ENCODE measurements at regions not wholly inside any gene's neighbourhood (a gene's known extent, or its start where the extent isn't known, plus 50 kb on each side); places are given as distances from the start of the nearest gene placed in this dataset.

DNA sequence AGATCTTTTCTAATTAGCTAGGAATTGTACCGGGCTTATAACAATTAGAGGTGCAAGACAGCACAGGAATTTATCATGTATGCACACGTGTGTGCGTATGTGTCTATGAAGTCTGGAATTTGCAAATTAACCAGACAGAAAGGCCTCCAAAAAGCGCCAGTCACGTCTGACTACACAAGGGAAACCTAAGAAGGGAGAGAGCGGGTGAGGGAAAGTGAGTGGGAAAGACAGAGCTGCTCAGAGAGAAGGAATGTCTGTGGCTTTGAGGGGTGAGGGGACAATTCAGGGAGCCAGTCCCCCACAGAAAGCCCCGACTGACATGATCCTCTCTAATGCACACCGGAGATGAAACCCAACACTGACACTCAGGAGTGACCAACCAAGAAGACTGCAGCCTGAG, 197.7 kb upstream of the SH3BP4 start:
- no peak overlapping the region for H3K18ac ChIP-seq (ENCODE audit: extremely low read depth, low read length)
- H3K23me2 ChIP-seq (ENCODE audit: low read depth, low read length) = no peaks in the 10 kb centered on the region
- no peak overlapping the region for H2BK12ac ChIP-seq (ENCODE audit: low read depth, low read length)
- H3K4ac ChIP-seq (replicated peaks; ENCODE audit: insufficient read length, low read depth, low read length) = no peak overlapping the region
- no peaks in the 10 kb centered on the region for H3K4me1 ChIP-seq (replicated peaks in 1 of 4; ENCODE audit: control insufficient read depth in 3 of 4, insufficient read depth in 4 of 4, low read length in 3 of 4)
- no peak overlapping the region for H2AK5ac ChIP-seq (ENCODE audit: low read depth, low read length)
- no peak overlapping the region for H4K91ac ChIP-seq (replicated peaks; ENCODE audit: insufficient read length, low read length)
- H2AFZ ChIP-seq (ENCODE audit: low read length) = no peak overlapping the region
- H3K23ac ChIP-seq (ENCODE audit: insufficient read length) = no peak overlapping the region
- FAIRE-seq (no peak), DNase-seq (ENCODE audit: low read depth in 1 of 2, low spot score in 2 of 2) (no peak)
- H3K14ac ChIP-seq (ENCODE audit: insufficient read length) = no peak overlapping the region
- no peak overlapping the region for H3K27ac ChIP-seq (ENCODE audit: low read depth, low read length)
- H3K9ac ChIP-seq (replicated peaks in 1 of 4; ENCODE audit: extremely low read depth in 1 of 4, low read depth in 3 of 4, low read length in 3 of 4) = no peak overlapping the region
- no peaks in the 10 kb centered on the region for H3K9me3 ChIP-seq (ENCODE audit: insufficient read depth in 2 of 2, low read depth in 1 of 2, low read length in 1 of 2)
- no peaks in the 10 kb centered on the region for H3K36me3 ChIP-seq (ENCODE audit: control insufficient read depth in 2 of 4, insufficient read depth in 4 of 4, low read length in 3 of 4)
- H4K20me1 ChIP-seq (replicated peaks in 1 of 2; ENCODE audit: control insufficient read depth in 1 of 2, insufficient read depth in 2 of 2, low read length in 2 of 2) = no peaks in the 10 kb centered on the region
- no peak overlapping the region for H2BK5ac ChIP-seq (ENCODE audit: low read depth, low read length)
- CTCF ChIA-PET (ENCODE audit: partially characterized antibody) = interaction anchor here (0.6 to 1.4 kb wide), 4 partner anchors 9 to 143 kb away, joined by 3 to 4 read pairs (median 3); no protein-coding TSS in a partner anchor
- no peak for TF ChIP-seq JUND (IDR thresholded peaks at IDR 0.05; ENCODE audit: low read length)
- TF ChIP-seq SAP30 (IDR thresholded peaks at IDR 0.05; ENCODE audit: insufficient read depth, insufficient replicate concordance, low read length) = no peak
- TF ChIP-seq CHD1 (IDR thresholded peaks at IDR 0.05; ENCODE audit: low read depth, low read length) = no peak
- TF ChIP-seq YY1 (IDR thresholded peaks at IDR 0.05; ENCODE audit: low read depth, low read length) = no peak
- TF ChIP-seq TAF7 (optimal IDR thresholded peaks at IDR 0.05; ENCODE audit: borderline replicate concordance, low read depth, low read length) = no peak
- TF ChIP-seq POLR2AphosphoS5 (IDR thresholded peaks at IDR 0.05; ENCODE audit: low read depth, low read length) = no peak
- no peak for TF ChIP-seq SRF (IDR thresholded peaks at IDR 0.05; ENCODE audit: low read depth, low read length)
- TF ChIP-seq CHD2 (IDR thresholded peaks at IDR 0.05; ENCODE audit: low read length) = no peak
- TF ChIP-seq CBX5 (IDR thresholded peaks at IDR 0.05; ENCODE audit: low read depth, low read length) = no peak
- TF ChIP-seq SP4 (IDR thresholded peaks at IDR 0.05; ENCODE audit: low read length) = no peak
- no peak for TF ChIP-seq POU5F1 (IDR thresholded peaks at IDR 0.05; ENCODE audit: low read depth, low read length)
- no peak for TF ChIP-seq E2F6 (IDR thresholded peaks at IDR 0.05)
- no peak for TF ChIP-seq MAX (IDR thresholded peaks at IDR 0.05)
- no peak for TF ChIP-seq SP1 (IDR thresholded peaks at IDR 0.05; ENCODE audit: low read depth, low read length)
- no peak for TF ChIP-seq SIX5 (IDR thresholded peaks at IDR 0.05; ENCODE audit: low read depth, low read length)
- no peak for TF ChIP-seq EZH2 (IDR thresholded peaks at IDR 0.05; ENCODE audit: low read depth, low read length, severe bottlenecking)
- H4K5ac ChIP-seq (ENCODE audit: insufficient read length, low read depth, low read length) = no peak overlapping the region
- POLR2A ChIA-PET (ENCODE audit: partially characterized antibody) = no interaction called here
- no peak overlapping the region for H2BK15ac ChIP-seq (ENCODE audit: low read length)
- H2BK20ac ChIP-seq (ENCODE audit: low read length) = no peak overlapping the region
- no peaks in the 10 kb centered on the region for H3K79me1 ChIP-seq (ENCODE audit: low read depth, low read length)
- no peak overlapping the region for H2BK120ac ChIP-seq (replicated peaks; ENCODE audit: low read depth, low read length)
- no peaks in the 10 kb centered on the region for H3K79me2 ChIP-seq (ENCODE audit: control insufficient read depth in 1 of 2, insufficient read depth in 2 of 2, low read length in 2 of 2)
- no peak overlapping the region for H4K8ac ChIP-seq (ENCODE audit: extremely low read depth, insufficient read depth, low read length)
- H3K4me3 ChIP-seq (ENCODE audit: extremely low read depth in 1 of 4, insufficient read depth in 2 of 4, low read depth in 3 of 4, low read length in 4 of 4) = no peak overlapping the region
- no peak overlapping the region for H3K4me2 ChIP-seq (ENCODE audit: insufficient read depth in 1 of 2, low read depth in 2 of 2, low read length in 2 of 2)
- no peaks in the 10 kb centered on the region for H3K27me3 ChIP-seq (replicated peaks in 1 of 4; ENCODE audit: control insufficient read depth in 3 of 4, extremely low read depth in 1 of 4, insufficient read depth in 3 of 4, low read length in 3 of 4)
- 85% methylated on average over 8 of the region's 8 CpGs; no CpG with 5 or more reads in 1 of the 2 experiments for WGBS, 2 experiments (ENCODE audit: extremely low coverage in 1 of 2, insufficient coverage in 1 of 2, insufficient read length in 1 of 2, insufficient replicate concordance in 2 of 2, low coverage in 1 of 2, low lambda C conversion rate in 2 of 2, missing lambda C conversion rate in 1 of 2)
- no peak overlapping the region for H3K56ac ChIP-seq (replicated peaks; ENCODE audit: insufficient read length, low read depth, low read length)
